ENCODE measurements at regions not wholly inside any gene's neighbourhood (a gene's known extent, or its start where the extent isn't known, plus 50 kb on each side); places are given as distances from the start of the nearest gene placed in this dataset.
"Not testable (repeated sequence)": the region's sequence is repeated elsewhere in the genome, so short reads cannot be mapped to it uniquely, and the experiment has no call there.

- peak; percentile 12 for DNase-seq (ENCODE audit: low read depth)
- no peak for TF ChIP-seq CTCF (IDR thresholded peaks at IDR 0.05; ENCODE audit: insufficient read depth, low read depth, low read length)
- no peak overlapping the region for H3K4me3 ChIP-seq (ENCODE audit: low read depth, low read length)
Measured at GRCh38 chr1:221241592-221241991, 362.3 kb downstream of the HLX start.

DNA sequence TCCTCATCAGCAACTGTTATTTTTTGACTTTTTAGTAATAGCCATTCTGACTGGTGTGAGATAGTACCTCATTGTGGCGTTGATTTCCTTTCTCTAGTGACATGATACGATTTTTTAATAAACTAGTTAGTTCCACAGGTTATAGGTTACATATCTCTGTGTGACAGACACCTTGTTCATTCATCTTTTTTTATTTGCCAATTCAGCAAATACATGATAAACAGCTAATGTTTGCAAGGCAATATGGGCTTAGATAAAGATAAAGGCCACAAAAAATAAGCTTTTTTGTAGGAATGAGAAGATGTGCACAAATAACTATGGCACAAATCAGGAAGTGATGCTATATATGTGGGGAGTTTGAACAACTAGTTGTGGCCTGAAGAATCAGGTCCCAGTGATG lies 366.8 kb downstream of the HLX start:
- DNase-seq (ENCODE audit: low read depth), result no peak
- TF ChIP-seq CTCF (IDR thresholded peaks at IDR 0.05; ENCODE audit: insufficient read depth, low read depth, low read length), result no peak

GRCh38 chr1:221246628-221247415 lies 367.6 kb downstream of the HLX start:
- no peak for TF ChIP-seq CTCF (IDR thresholded peaks at IDR 0.05; ENCODE audit: insufficient read depth, low read depth, low read length)

More for the DNA sequence above, 366.8 kb downstream of the HLX start:
- no peak overlapping the region for H3K4me3 ChIP-seq (ENCODE audit: low read depth, low read length)

DNA sequence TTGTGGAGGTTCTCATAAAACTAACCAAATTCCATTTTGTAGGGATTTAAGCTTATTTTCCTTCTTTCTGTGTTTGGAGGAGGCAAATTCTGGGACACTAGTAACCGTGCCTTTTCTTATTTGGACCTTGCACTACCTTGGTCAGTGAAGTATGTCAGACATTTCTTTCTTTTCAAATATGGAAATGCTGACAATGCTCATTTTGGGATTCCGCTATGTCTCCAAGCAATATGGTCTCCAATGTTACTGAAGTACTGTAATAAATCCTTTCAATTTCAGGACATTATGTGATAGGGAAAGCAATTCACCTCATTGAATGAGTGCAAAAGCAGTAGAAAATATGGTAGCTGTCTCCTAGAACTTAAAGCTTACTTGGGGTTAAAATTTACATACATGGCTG lies 372.3 kb downstream of the HLX start:
- TF ChIP-seq CTCF (IDR thresholded peaks at IDR 0.05; ENCODE audit: insufficient read depth, low read depth, low read length), result no peak
- DNase-seq (ENCODE audit: low read depth), result no peak
- H3K4me3 ChIP-seq (ENCODE audit: low read depth, low read length), result no peak overlapping the region

More at GRCh38 chr1:221246628-221247415, 367.6 kb downstream of the HLX start:
- H3K4me3 ChIP-seq (ENCODE audit: low read depth, low read length), result no peak overlapping the region
- no peak for DNase-seq (ENCODE audit: low read depth)

GRCh38 chr1:221254813-221255212 lies 375.6 kb downstream of the HLX start:
- no peak for DNase-seq (ENCODE audit: low read depth)
- TF ChIP-seq CTCF (IDR thresholded peaks at IDR 0.05; ENCODE audit: insufficient read depth, low read depth, low read length), result no peak
- H3K4me3 ChIP-seq (ENCODE audit: low read depth, low read length), result no peak overlapping the region

DNA sequence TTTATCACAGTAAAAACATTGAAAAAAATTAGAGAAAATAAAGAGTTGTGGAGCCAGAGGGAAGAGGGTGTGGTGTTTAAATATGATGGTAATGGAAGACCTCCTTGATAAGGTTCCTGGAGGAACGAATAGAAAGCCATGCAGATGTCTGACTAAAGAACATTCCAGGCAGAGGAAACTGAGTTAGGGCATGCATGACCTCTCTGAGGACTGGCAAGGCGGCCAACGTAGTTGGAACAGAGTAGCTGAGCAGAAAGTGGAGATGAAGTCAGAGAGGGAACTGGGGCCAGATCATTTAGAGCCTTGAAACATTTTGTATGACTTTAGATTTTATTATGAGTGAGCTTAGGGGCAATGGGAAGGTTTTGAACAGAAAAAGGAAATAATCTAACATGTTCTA lies 377.5 kb downstream of the HLX start:
- no peak for TF ChIP-seq CTCF (IDR thresholded peaks at IDR 0.05; ENCODE audit: insufficient read depth, low read depth, low read length)
- DNase-seq (ENCODE audit: low read depth), result no peak
- no peak overlapping the region for H3K4me3 ChIP-seq (ENCODE audit: low read depth, low read length)

GRCh38 chr1:221257548-221257947 lies 378.3 kb downstream of the HLX start:
- not testable (repeated sequence) for DNase-seq (ENCODE audit: low read depth); H3K4me3 ChIP-seq (ENCODE audit: low read depth, low read length)

GRCh38 chr1:221262677-221263076 lies 383.4 kb downstream of the HLX start:
- H3K4me3 ChIP-seq (ENCODE audit: low read depth, low read length); DNase-seq (ENCODE audit: low read depth): not testable (repeated sequence)
